SK-N-SH (cell line): ENCODE measurements at regions not wholly inside any gene's neighbourhood (a gene's known extent, or its start where the extent isn't known, plus 50 kb on each side); places are given as distances from the start of the nearest gene placed in this dataset.

Source experiments
- CTCF ChIP-seq: fragments of 200-600 bp; sonication (generic); IDR thresholded peaks from 2 replicates; pipeline ENCODE4 v1.6.1; 2017; ENCODE audit warnings: antibody characterized with exemption, mild to moderate bottlenecking, moderate library complexity
- EP300 ChIP-seq, 2 experiments: IDR thresholded peaks; 2 replicates each; pipeline versions ENCODE4 v1.4.0 to v1.6.1; 2012; ENCODE audit warnings: borderline replicate concordance in 1 of 2, low read depth in 1 of 2, low read length in 1 of 2
- EZH2phosphoT487 ChIP-seq: fragments of 200-600 bp; sonication (generic); IDR thresholded peaks from 2 replicates; pipeline ENCODE4 v1.6.1; 2017; ENCODE audit warnings: low read depth, mixed run types, mild to moderate bottlenecking, antibody characterized with exemption, moderate library complexity, borderline replicate concordance
- FOXJ3 ChIP-seq: sonication (generic); formaldehyde crosslinking; IDR thresholded peaks from 2 replicates; pipeline ENCODE4 v1.5.1; 2020; ENCODE audit warnings: mild to moderate bottlenecking, missing genetic modification reagents
- GABPA ChIP-seq: IDR thresholded peaks from 2 replicates; pipeline ENCODE4 v1.4.0; 2012; ENCODE audit warnings: low read depth, mild to moderate bottlenecking
- GATA2 ChIP-seq: sonication (generic); formaldehyde crosslinking; IDR thresholded peaks from 2 replicates; pipeline ENCODE4 v1.5.0; 2020; ENCODE audit warnings: mild to moderate bottlenecking, missing genetic modification reagents
- JUND ChIP-seq: IDR thresholded peaks from 2 replicates; pipeline ENCODE4 v1.4.0; 2012
- MAX ChIP-seq: IDR thresholded peaks from 2 replicates; pipeline ENCODE4 v1.4.0; 2012; ENCODE audit warnings: low read depth
- MXI1 ChIP-seq: IDR thresholded peaks from 2 replicates; pipeline ENCODE4 v1.6.1; 2012; ENCODE audit warnings: mild to moderate bottlenecking, low read depth, low read length, improper control_type of control experiment
- NFIC ChIP-seq: IDR thresholded peaks from 2 replicates; pipeline ENCODE4 v1.4.0; 2012; ENCODE audit warnings: borderline replicate concordance
- NRF1 ChIP-seq: IDR thresholded peaks from 2 replicates; pipeline ENCODE4 v1.6.1; 2012; ENCODE audit warnings: low read depth, mild to moderate bottlenecking, low read length
- SIN3A ChIP-seq: IDR thresholded peaks from 2 replicates; pipeline ENCODE4 v1.6.1; 2012; ENCODE audit warnings: low read depth, mild to moderate bottlenecking, low read length, moderate library complexity, borderline replicate concordance
- TEAD4 ChIP-seq: IDR thresholded peaks from 2 replicates; pipeline ENCODE4 v1.4.0; 2012; ENCODE audit warnings: mild to moderate bottlenecking, borderline replicate concordance; ENCODE audit not compliant: insufficient read depth
- ZBTB33 ChIP-seq: IDR thresholded peaks from 2 replicates; pipeline ENCODE4 v1.4.0; 2012; ENCODE audit warnings: low read depth, borderline replicate concordance

DNA sequence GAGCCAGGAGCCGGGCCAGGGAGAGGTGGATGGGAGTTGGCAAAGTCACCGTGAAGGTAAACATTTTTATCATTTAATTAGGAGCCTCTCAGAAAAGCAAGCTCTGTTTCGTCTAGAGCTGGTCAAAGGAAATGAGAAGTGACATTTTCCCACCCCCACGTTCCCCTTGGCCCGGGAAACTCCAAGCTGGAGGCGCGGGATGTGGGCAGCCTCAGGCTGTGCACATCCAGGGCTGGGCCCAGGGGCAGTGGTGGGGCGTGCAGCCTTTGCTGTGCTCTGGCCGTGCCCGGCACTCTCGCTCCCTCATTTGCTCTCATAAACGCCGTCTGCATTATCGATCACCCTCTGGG lies 135.6 kb upstream of the RET start:
- TF ChIP-seq MAX (no peak), TEAD4 (no peak), GABPA (no peak), CTCF (no peak), ZBTB33 (no peak), NRF1 (no peak), SIN3A (no peak), NFIC (no peak), EZH2phosphoT487 (no peak), JUND (no peak), MXI1 (no peak), GATA2 (CRISPR knock-in tag) (no peak), FOXJ3 (CRISPR knock-in tag) (no peak), EP300 (IDR thresholded peaks at IDR 0.05; ENCODE audit: borderline replicate concordance in 1 of 2, low read depth in 1 of 2, low read length in 1 of 2) (peak in 1 of 2 experiments; percentile 82; a peak in 2 of 4 replicates)
